ENCODE measurements at regions not wholly inside any gene's neighbourhood (a gene's known extent, or its start where the extent isn't known, plus 50 kb on each side); places are given as distances from the start of the nearest gene placed in this dataset.

GRCh38 chr9:121557581-121558447 is 58.2 kb upstream of the GGTA1 start:
- TF ChIP-seq CTCF (IDR thresholded peaks at IDR 0.05) (no peak), POLR2AphosphoS5 (IDR thresholded peaks at IDR 0.05) (peak in 3 of 4 donors; percentile 12 to 64 (median 14)), EP300 (IDR thresholded peaks at IDR 0.05) (peak in 1 of 4 donors; percentile 23), POLR2A (IDR thresholded peaks at IDR 0.05) (no peak)

All from sigmoid colon (tissue), 4 donors.